Neural cell (in vitro differentiated cells): ENCODE measurements at regions not wholly inside any gene's neighbourhood (a gene's known extent, or its start where the extent isn't known, plus 50 kb on each side); places are given as distances from the start of the nearest gene placed in this dataset.

ENCODE experiments used
- CTCF ChIP-seq: fragments of 450-650 bp; IDR thresholded peaks from 2 replicates; pipeline ENCODE4 v1.5.1; 2014; ENCODE audit warnings: antibody characterized with exemption, mild to moderate bottlenecking, moderate library complexity; ENCODE audit not compliant: poor library complexity, severe bottlenecking
- EP300 ChIP-seq: fragments of 450-650 bp; conservative IDR thresholded peaks from 2 replicates; pipeline ENCODE4 v1.6.1; 2014; ENCODE audit warnings: antibody characterized with exemption, mild to moderate bottlenecking, moderate library complexity; ENCODE audit not compliant: poor library complexity, severe bottlenecking
- EZH2 ChIP-seq: fragments of 200-600, 300-800 bp; shearing (Covaris generic), sonication (generic); IDR thresholded peaks from 2 replicates; pipeline ENCODE4 v1.6.1; 2014; ENCODE audit warnings: antibody characterized with exemption, low read length, borderline replicate concordance, mild to moderate bottlenecking; ENCODE audit not compliant: insufficient read depth, poor library complexity, severe bottlenecking
- POLR2AphosphoS5 ChIP-seq: IDR thresholded peaks from 2 replicates; pipeline ENCODE4 v1.6.1; 2012

GRCh38 chr10:46223064-46223480 is 63.7 kb upstream of the ANTXRL start:
- TF ChIP-seq CTCF = no peak
- TF ChIP-seq POLR2AphosphoS5 = no peak
- no peak for TF ChIP-seq EZH2
- TF ChIP-seq EP300 = no peak
